GM06990 (cell line): ENCODE measurements at regions not wholly inside any gene's neighbourhood (a gene's known extent, or its start where the extent isn't known, plus 50 kb on each side); places are given as distances from the start of the nearest gene placed in this dataset.

ENCODE experiments used
- DNase-seq: peaks from one replicate; pipeline ENCODE4 v3.0.0-alpha.2; 2011; ENCODE audit not compliant: insufficient read length; ENCODE audit errors: extremely low read depth
- H3K27me3 ChIP-seq: replicated peaks from 2 replicates; pipeline ENCODE4 v1.6.0; 2011; ENCODE audit warnings: low read length; ENCODE audit not compliant: control insufficient read depth, insufficient read depth
- H3K36me3 ChIP-seq: 2 replicates; pipeline ENCODE4 v1.5.1; 2011; ENCODE audit warnings: low read length; ENCODE audit not compliant: control insufficient read depth, insufficient read depth
- H3K4me3 ChIP-seq: replicated peaks from 2 replicates; pipeline ENCODE4 v1.5.1; 2011; ENCODE audit warnings: low read depth, mild to moderate bottlenecking, control low read depth, low read length
- TF ChIP-seq, protein P1 (sequence below): IDR thresholded peaks from 2 replicates; pipeline ENCODE4 v1.5.1; 2011; ENCODE audit warnings: low read length, control low read depth, mild to moderate bottlenecking, inconsistent platforms; ENCODE audit not compliant: insufficient read depth, poor library complexity, severe bottlenecking

DNA sequence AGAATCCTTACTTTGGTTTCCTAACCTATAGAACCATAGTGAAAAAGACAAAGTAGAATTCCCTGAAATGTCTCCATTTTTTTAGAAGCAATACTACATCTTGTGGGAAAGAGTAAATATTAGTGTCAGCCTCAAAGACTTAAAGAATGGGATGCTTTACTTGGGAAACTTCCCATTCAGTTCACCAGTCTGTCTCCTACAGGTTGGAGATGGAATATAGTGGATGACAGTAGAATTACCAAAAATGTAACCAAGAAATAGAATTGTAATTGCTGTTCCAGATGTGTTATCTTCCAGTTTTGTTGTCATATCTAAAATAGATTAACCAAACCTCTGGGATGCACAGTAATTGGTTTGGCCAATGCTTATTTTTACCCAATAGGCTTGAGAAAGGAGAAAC lies 338.6 kb upstream of the GRID2 start:
- H3K36me3 ChIP-seq, result no peaks in the 10 kb centered on the region
- no peak for DNase-seq
- TF ChIP-seq, protein P1, sequence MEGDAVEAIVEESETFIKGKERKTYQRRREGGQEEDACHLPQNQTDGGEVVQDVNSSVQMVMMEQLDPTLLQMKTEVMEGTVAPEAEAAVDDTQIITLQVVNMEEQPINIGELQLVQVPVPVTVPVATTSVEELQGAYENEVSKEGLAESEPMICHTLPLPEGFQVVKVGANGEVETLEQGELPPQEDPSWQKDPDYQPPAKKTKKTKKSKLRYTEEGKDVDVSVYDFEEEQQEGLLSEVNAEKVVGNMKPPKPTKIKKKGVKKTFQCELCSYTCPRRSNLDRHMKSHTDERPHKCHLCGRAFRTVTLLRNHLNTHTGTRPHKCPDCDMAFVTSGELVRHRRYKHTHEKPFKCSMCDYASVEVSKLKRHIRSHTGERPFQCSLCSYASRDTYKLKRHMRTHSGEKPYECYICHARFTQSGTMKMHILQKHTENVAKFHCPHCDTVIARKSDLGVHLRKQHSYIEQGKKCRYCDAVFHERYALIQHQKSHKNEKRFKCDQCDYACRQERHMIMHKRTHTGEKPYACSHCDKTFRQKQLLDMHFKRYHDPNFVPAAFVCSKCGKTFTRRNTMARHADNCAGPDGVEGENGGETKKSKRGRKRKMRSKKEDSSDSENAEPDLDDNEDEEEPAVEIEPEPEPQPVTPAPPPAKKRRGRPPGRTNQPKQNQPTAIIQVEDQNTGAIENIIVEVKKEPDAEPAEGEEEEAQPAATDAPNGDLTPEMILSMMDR, result no peak
- no peak overlapping the region for H3K4me3 ChIP-seq
- no peaks in the 10 kb centered on the region for H3K27me3 ChIP-seq

DNA sequence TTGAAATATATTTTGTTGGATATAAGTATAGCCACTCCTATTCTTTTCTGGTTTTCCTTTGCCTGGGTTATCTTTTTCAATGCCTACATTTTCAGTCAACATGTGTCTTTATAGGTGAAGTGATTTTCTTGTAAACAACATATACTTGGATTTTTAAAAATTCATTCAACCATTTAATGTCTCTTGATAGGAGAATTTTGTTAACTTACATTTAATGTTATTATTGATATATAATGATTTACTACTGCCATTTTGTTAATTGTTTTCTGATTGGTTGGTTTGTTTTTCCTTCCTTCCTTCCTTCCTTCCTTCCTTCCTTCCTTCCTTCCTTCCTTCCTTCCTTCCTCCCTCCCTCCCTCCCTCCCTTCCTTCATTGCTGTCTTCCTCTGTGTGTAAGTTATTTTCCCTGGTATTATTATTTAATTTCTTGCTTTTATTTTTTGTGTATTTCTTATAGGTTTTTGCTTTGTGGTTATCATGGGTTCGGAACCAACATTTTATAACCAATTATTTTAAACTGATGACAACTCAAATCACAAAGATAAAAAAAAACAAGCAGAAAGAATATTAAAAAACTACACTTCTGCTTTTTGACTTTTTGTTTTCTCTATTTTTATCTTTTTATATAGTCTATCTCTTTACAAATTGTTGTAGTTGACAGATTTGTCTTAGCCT lies 330.1 kb upstream of the GRID2 start:
- H3K27me3 ChIP-seq, result no peaks in the 10 kb centered on the region
- H3K4me3 ChIP-seq, result no peak overlapping the region
- no peaks in the 10 kb centered on the region for H3K36me3 ChIP-seq
- TF ChIP-seq, protein P1, result no peak
- DNase-seq, result no peak

DNA sequence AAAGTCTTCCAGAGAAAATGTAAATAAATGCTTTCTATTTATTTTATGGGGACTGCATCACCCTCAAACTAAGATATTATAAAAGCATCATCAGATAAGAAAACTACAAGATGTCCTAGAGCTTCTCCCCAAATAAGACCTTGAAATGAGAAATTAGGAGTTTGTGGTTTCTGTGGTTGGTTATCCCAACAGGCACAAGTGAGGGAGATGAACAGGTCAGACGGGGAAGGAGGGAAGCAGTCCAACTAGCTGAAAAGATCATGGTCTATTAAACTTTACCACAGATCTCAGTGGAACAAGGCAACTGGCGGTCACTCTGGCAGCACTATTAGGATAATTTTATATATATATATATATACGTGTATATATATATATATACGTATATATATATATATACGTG lies 319.3 kb upstream of the GRID2 start:
- no peaks in the 10 kb centered on the region for H3K36me3 ChIP-seq
- no peak for DNase-seq
- no peak overlapping the region for H3K4me3 ChIP-seq
- H3K27me3 ChIP-seq, result no peaks in the 10 kb centered on the region
- TF ChIP-seq, protein P1, result no peak

DNA sequence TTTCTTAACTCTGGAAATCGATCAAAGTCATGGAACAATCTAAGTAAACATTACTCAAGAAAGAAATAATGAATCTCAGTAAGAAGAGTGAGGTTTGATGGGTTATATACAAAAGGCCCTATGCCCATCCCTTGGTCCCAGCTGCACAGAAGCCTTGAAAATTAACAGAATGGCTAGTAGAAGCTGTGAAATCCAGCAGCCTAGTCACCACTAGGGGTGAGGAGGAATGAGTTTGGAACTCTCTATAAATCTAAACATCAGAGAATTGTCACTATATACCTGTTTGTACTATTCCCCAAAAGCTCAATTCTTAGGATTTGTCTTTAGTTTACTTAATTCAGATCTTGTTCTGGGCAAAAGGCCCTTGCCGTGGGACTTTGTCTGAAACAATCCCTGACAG lies 313.9 kb upstream of the GRID2 start:
- Histone ChIP-seq H3K4me3 (no peak overlapping the region), H3K27me3 (no peaks in the 10 kb centered on the region), H3K36me3 (no peaks in the 10 kb centered on the region)
- DNase-seq, result no peak
- TF ChIP-seq, protein P1, result no peak

DNA sequence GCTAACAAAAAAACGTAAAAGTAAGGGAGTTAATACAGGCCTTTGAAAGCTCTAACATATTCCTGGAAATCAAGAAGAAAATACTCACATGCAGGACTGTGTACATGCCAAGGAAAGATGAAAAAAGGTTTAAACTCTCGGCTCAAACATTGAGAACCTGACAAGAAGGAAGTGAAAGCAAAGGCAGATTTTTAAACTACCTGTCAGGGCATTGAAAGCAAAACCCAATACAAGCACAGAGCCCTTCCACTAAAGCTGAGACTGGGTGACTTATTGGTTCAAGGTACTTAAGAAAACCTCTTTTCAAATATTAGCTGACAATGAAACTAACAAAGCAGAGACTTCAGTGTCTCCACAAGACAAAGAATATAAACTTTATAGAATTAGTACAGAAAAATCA lies 313.0 kb upstream of the GRID2 start:
- DNase-seq, result no peak
- Histone ChIP-seq H3K27me3 (no peaks in the 10 kb centered on the region), H3K4me3 (no peak overlapping the region), H3K36me3 (no peaks in the 10 kb centered on the region)
- TF ChIP-seq, protein P1, result no peak

DNA sequence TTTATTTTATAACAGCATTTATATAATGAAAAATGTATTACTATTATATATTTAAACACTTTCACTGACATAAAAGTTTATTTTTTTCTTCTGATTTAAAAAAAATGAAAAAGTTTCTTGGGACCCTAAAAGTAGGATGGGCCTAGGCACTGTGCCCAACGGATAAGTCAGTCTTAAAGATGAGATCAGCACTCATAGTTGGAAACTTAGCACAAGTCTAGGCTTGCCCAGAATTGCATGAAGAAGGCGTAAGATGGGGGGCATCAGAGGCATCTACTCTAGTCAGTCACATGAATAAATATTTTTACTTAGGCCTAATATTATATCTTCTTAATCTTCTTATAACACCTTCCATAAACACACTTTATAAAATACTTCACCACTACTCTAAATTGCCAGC lies 306.7 kb upstream of the GRID2 start:
- TF ChIP-seq, protein P1, result no peak
- no peaks in the 10 kb centered on the region for H3K27me3 ChIP-seq
- no peak for DNase-seq
- no peaks in the 10 kb centered on the region for H3K36me3 ChIP-seq
- H3K4me3 ChIP-seq, result no peak overlapping the region
